ENCODE measurements at regions not wholly inside any gene's neighbourhood (a gene's known extent, or its start where the extent isn't known, plus 50 kb on each side); places are given as distances from the start of the nearest gene placed in this dataset.

DNA sequence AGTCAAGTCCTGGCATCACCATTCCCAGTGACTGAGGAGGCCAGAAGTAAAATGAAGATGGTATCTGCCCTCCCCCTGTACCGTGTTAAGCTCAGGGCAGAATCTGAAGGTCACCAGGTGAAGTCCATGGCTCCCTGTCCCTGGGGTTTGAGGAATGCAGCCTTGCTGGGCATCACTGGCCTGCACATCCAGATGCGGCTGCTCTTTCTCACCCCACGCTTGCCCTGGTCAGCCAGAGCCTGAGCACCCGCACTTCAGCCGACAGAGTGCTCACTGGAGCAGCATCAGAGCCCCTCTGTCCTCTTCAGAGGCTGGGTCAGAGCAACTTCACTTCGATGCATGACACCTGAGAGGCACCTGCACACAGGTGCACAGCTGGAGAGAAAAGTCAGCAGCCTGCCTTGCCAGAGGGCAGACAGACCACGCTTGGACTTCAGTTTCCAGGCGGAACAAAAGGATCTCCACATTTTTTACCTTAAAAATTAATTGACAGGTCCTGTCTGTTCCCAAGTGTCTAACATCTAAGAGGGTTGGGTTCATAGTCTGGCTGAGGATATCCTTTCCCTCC, 267.3 kb downstream of the ANAPC1 start:
- Histone ChIP-seq H3K27ac (no peak overlapping the region), H3K27me3 (no peaks in the 10 kb centered on the region), H3K4me3 (ENCODE audit: low read depth in 1 of 2, low read length in 1 of 2) (no peak overlapping the region), H3K4me1 (ENCODE audit: control insufficient read depth in 1 of 2, insufficient read depth in 1 of 2, low read depth in 1 of 2, low read length in 1 of 2) (peaks cover 46 to 50% of the 10 kb centered on the region in 2 experiments), H3K9me3 (no peaks in the 10 kb centered on the region), H3K36me3 (no peaks in the 10 kb centered on the region)
- TF ChIP-seq, protein P1, sequence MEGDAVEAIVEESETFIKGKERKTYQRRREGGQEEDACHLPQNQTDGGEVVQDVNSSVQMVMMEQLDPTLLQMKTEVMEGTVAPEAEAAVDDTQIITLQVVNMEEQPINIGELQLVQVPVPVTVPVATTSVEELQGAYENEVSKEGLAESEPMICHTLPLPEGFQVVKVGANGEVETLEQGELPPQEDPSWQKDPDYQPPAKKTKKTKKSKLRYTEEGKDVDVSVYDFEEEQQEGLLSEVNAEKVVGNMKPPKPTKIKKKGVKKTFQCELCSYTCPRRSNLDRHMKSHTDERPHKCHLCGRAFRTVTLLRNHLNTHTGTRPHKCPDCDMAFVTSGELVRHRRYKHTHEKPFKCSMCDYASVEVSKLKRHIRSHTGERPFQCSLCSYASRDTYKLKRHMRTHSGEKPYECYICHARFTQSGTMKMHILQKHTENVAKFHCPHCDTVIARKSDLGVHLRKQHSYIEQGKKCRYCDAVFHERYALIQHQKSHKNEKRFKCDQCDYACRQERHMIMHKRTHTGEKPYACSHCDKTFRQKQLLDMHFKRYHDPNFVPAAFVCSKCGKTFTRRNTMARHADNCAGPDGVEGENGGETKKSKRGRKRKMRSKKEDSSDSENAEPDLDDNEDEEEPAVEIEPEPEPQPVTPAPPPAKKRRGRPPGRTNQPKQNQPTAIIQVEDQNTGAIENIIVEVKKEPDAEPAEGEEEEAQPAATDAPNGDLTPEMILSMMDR (IDR thresholded peaks at IDR 0.05) = no peak

DNA sequence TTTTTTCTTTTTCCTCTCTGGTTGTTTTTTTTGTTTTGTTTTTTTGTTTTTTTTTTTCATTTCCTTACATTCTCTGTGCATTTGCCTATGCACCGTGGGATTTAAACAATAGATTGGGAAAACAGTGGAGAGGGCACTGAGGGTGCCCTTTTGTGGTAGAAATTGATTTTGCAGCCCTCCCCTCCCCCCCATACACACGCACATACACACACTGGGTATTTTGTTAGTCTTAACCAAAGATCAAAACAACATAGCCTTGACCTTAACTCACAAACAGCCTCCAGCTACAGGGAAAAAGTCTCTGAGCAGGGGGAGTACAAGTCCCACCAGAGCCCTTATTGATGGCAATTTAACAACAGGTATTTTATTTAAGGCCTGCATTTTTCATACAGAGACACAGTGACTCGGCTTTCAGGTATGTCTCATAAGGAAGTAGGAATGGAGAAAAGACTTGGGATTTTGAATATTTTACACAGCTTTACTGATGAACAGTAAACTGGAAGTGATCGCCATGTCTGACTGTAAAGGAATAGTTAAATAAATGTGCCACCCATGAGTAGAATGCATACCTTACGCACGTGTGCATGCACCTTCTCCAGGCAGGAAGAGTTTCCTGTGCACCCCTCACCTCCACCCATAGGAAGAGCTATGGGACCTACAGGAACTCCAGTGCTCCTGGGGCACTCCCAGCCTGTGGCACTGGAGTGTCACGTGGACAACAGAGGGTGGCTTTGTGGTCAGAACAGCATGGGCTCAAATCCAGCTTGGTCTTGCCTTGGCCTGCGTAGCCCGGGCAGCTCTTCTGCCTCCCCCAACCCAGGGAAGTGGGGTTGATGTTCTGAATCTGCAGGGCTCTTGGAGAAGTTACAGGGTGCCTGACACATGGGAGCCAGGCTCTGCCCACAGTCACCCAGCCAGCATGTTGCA, 266.4 kb downstream of the ANAPC1 start:
- Histone ChIP-seq H3K4me3 (ENCODE audit: low read depth in 1 of 2, low read length in 1 of 2) (peak overlapping the region; percentile 45 to 46), H3K36me3 (no peaks in the 10 kb centered on the region), H3K4me1 (ENCODE audit: control insufficient read depth in 1 of 2, insufficient read depth in 1 of 2, low read depth in 1 of 2, low read length in 1 of 2) (peaks cover 52 to 54% of the 10 kb centered on the region in 2 experiments), H3K27ac (peak overlapping the region; percentile 94), H3K9me3 (no peaks in the 10 kb centered on the region), H3K27me3 (no peaks in the 10 kb centered on the region)
- TF ChIP-seq, protein P1 (IDR thresholded peaks at IDR 0.05) = no peak

DNA sequence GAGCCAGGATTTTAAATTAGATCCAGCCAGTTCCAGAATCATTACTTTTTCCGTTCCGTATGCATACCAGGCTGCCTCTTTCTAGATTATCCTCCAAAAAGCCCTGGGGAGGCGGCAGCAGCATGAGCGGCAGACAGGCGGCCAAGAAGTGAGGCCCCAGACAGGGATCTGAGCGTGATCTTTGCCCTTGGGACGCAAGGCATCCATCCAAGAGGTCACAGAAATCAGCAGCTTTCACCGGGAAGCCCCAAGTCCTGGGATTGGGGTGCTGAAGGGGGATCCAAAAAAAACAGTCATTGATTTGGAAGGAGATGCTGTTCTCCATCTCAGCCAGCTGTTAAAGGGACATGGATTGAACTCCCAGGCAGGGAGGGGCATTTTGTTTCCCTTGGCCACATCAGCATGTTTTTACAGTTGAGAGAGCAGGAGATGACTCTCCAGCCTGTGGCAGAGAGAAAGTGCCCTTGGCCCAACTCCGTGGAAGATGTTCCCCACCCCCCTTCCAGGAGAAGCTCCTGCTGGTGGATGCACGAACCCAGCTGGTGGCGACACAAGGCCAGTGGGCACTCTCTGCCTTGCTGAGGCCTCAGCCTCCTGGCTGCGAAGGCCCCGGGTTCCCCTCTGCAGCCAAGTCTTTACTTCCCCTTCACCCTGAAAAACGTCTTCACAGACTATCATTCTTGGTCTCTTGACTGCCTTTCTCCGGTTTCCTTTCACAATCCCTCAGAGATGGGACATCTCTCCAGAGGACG, 265.6 kb downstream of the ANAPC1 start:
- Histone ChIP-seq H3K4me1 (ENCODE audit: control insufficient read depth in 1 of 2, insufficient read depth in 1 of 2, low read depth in 1 of 2, low read length in 1 of 2) (peaks cover 61 to 63% of the 10 kb centered on the region in 2 experiments), H3K27me3 (no peaks in the 10 kb centered on the region), H3K9me3 (no peaks in the 10 kb centered on the region), H3K36me3 (no peaks in the 10 kb centered on the region), H3K4me3 (ENCODE audit: low read depth in 1 of 2, low read length in 1 of 2) (peak overlapping the region; percentile 45 to 46), H3K27ac (peak overlapping the region; percentile 94)
- TF ChIP-seq, protein P1 (IDR thresholded peaks at IDR 0.05) = no peak

DNA sequence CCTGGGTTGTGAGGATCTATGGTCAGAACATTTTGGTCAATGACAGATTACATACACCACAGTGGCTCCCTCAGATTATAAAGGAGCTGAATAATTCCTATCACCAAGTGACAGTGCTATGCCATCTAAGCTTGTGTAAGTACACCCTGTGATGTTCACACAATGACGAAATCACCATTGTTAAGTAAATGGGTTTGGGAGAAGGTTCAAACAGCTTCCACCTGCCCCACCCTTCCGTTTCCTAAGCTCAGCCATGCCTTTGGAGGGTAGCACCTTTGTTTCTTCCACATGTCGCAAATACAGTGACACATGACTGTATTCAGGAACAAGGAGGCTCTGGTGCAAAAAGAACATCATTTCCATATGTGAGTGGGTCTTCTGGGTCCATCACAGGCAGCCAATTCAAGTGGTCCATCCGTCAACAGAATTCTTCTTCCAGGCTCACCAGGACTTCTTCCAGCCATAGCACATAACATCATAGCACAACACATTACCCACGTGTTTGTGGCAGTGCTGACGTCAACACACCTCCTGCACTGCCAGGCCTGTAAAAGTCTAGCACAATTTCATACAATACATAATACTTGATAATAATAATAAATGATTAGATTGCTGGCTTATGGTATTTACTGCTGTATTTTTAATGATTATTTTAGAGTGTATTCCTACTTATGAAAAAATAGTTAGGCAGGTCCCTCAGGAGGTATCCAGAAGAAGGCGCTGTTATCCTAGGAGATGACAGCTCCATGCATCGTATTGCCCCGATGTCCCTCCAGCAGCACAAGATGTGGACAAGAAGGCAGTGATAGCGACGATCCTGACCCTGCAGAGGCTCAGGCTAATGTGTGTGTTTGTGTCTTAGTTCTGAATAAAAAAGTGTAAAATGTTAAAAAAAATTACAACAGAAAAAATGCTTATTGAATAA, 264.8 kb downstream of the ANAPC1 start:
- H3K9me3 ChIP-seq = no peaks in the 10 kb centered on the region
- H3K4me1 ChIP-seq (ENCODE audit: control insufficient read depth in 1 of 2, insufficient read depth in 1 of 2, low read depth in 1 of 2, low read length in 1 of 2) = peaks cover 69 to 71% of the 10 kb centered on the region in 2 experiments
- peak overlapping the region; percentile 94 for H3K27ac ChIP-seq
- TF ChIP-seq, protein P1 (IDR thresholded peaks at IDR 0.05) = no peak
- H3K4me3 ChIP-seq (ENCODE audit: low read depth in 1 of 2, low read length in 1 of 2) = peak overlapping the region; percentile 45 to 46
- H3K36me3 ChIP-seq = no peaks in the 10 kb centered on the region
- H3K27me3 ChIP-seq = no peaks in the 10 kb centered on the region

DNA sequence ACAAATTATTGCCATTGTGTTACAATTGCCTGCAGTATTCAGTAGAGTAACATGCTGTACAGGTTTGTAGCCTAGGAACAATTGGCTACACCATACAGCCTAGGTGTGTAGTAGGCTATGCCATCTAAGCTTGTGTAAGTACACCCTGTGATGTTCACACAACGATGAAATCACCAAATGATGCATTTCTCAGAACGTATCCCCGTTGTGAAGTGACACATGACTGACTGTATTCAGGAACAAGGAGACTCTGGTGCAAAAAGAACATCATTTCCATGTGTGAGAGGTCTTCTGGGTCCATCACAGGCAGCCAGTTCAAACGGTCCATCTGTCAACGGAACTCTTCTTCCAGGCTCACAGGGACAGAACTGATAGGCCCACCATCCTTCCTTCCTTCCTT, 263.7 kb downstream of the ANAPC1 start:
- Histone ChIP-seq H3K4me1 (ENCODE audit: control insufficient read depth in 1 of 2, insufficient read depth in 1 of 2, low read depth in 1 of 2, low read length in 1 of 2) (peaks cover 79 to 82% of the 10 kb centered on the region in 2 experiments), H3K4me3 (ENCODE audit: low read depth in 1 of 2, low read length in 1 of 2) (no peak overlapping the region), H3K36me3 (no peaks in the 10 kb centered on the region), H3K9me3 (no peaks in the 10 kb centered on the region), H3K27ac (peak overlapping the region; percentile 94), H3K27me3 (no peaks in the 10 kb centered on the region)
- TF ChIP-seq, protein P1 (IDR thresholded peaks at IDR 0.05) = no peak

All from neutrophil (primary cell).